Thyroid gland (tissue), 4 donors: ENCODE measurements at regions not wholly inside any gene's neighbourhood (a gene's known extent, or its start where the extent isn't known, plus 50 kb on each side); places are given as distances from the start of the nearest gene placed in this dataset.
"Not testable (repeated sequence)": the region's sequence is repeated elsewhere in the genome, so short reads cannot be mapped to it uniquely, and the experiment has no call there.

Experiments
- DNase-seq, 2 donors: peaks; one replicate each; pipeline ENCODE4 v3.0.0-alpha.2; 2019
- H3K27ac ChIP-seq, 3 donors: fragments of 200-600 bp; sonication (generic); 1 replicate in 2 of 3; 2 replicates in 1 of 3; pipeline ENCODE4 v1.5.1; 2016 to 2019; ENCODE audit warnings: mild to moderate bottlenecking in 1 of 3, moderate library complexity in 1 of 3
- H3K27me3 ChIP-seq: fragments of 200-600 bp; sonication (generic); one replicate; pipeline ENCODE4 v1.5.1; 2019
- H3K36me3 ChIP-seq, 2 donors: fragments of 200-600 bp; sonication (generic); one replicate each; pipeline ENCODE4 v1.5.1; 2016 to 2019
- H3K4me1 ChIP-seq, 2 donors: fragments of 200-600 bp; sonication (generic); one replicate each; pipeline ENCODE4 v1.5.1; 2017 to 2019
- H3K4me3 ChIP-seq, 3 donors: fragments of 200-600 bp; sonication (generic); replicated peaks in 1 of 3; 1 replicate in 2 of 3; 2 replicates in 1 of 3; pipeline ENCODE4 v1.5.1; 2016; ENCODE audit warnings: mild to moderate bottlenecking in 1 of 3
- H3K9me3 ChIP-seq: fragments of 200-600 bp; sonication (generic); one replicate; pipeline ENCODE4 v1.5.1; 2017
- POLR2A ChIP-seq, 2 donors: fragments of 450-650 bp; IDR thresholded peaks; one replicate each; pipeline ENCODE4 v1.6.1; 2017; ENCODE audit warnings: antibody characterized with exemption in 2 of 2, mild to moderate bottlenecking in 2 of 2, moderate library complexity in 1 of 2
- WGBS, 2 donors: methylation state at CpG; one replicate each; pipeline ENCODE4 v1.1.5; 2017; 5-methylcytosine and 5-hydroxymethylcytosine counted together
- intact Hi-C: fragments of 100-400 bp; cut with DNase I; formaldehyde crosslinking; loops from one replicate; pipeline ENCODE4 v1.15.1; 2023
- TF ChIP-seq, protein P1 (sequence below), 6 experiments: fragments of 200-600 bp in 3 of 6; fragments of 450-650 bp in 3 of 6; sonication (generic) in 3 of 6; IDR thresholded peaks; one replicate each; pipeline ENCODE4 v1.5.1; 2016 to 2019; ENCODE audit warnings: antibody characterized with exemption in 6 of 6, mild to moderate bottlenecking in 2 of 6, inconsistent platforms in 1 of 6, moderate library complexity in 1 of 6

GRCh38 chr20:56708991-56709390 lies 79.9 kb downstream of the TFAP2C start:
- TF ChIP-seq, protein P1, sequence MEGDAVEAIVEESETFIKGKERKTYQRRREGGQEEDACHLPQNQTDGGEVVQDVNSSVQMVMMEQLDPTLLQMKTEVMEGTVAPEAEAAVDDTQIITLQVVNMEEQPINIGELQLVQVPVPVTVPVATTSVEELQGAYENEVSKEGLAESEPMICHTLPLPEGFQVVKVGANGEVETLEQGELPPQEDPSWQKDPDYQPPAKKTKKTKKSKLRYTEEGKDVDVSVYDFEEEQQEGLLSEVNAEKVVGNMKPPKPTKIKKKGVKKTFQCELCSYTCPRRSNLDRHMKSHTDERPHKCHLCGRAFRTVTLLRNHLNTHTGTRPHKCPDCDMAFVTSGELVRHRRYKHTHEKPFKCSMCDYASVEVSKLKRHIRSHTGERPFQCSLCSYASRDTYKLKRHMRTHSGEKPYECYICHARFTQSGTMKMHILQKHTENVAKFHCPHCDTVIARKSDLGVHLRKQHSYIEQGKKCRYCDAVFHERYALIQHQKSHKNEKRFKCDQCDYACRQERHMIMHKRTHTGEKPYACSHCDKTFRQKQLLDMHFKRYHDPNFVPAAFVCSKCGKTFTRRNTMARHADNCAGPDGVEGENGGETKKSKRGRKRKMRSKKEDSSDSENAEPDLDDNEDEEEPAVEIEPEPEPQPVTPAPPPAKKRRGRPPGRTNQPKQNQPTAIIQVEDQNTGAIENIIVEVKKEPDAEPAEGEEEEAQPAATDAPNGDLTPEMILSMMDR (IDR thresholded peaks at IDR 0.05) = no peak
- TF ChIP-seq POLR2A (IDR thresholded peaks at IDR 0.05) = no peak
- Histone ChIP-seq H3K4me1 (peaks cover 3 to 7% of the 10 kb centered on the region in 2 donors), H3K27ac (no peak overlapping the region), H3K9me3 (no peaks in the 10 kb centered on the region), H3K4me3 (no peak overlapping the region), H3K36me3 (no peaks in the 10 kb centered on the region), H3K27me3 (no peaks in the 10 kb centered on the region)
- WGBS, 2 donors = 57 to 68% methylated on average over 12 to 13 of the region's 14 CpGs
- intact Hi-C loops = no loop called here
- no peak for DNase-seq

DNA sequence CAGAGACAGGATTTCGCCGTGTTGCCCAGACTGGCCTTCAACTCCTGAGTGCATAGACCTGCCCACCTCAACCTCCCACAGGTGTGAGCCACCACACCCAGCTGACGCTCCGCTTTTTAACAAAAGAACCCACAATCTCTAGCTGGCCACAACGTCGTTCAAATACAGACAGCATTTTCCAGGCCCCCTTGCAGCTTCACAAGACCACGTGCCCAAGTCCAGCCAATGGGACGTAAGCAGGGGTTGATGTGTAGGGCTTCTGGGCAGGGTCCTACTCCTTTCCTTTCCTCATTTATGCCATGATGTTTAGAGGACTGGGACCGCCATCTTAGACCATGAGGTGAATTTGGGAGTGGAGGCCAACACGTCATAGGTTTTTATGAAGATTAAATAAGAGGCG lies 81.0 kb downstream of the TFAP2C start:
- H3K27ac ChIP-seq = no peak overlapping the region
- H3K9me3 ChIP-seq = no peaks in the 10 kb centered on the region
- WGBS, 2 donors = 86 to 89% methylated on average over 11 of the region's 11 CpGs
- no peak for DNase-seq
- no peaks in the 10 kb centered on the region for H3K27me3 ChIP-seq
- no peaks in the 10 kb centered on the region for H3K36me3 ChIP-seq
- intact Hi-C loops = no loop called here
- TF ChIP-seq, protein P1 (IDR thresholded peaks at IDR 0.05) = no peak
- no peak for TF ChIP-seq POLR2A (IDR thresholded peaks at IDR 0.05)
- no peak overlapping the region for H3K4me3 ChIP-seq
- H3K4me1 ChIP-seq = peaks cover 3 to 7% of the 10 kb centered on the region in 2 donors

- H3K9me3 ChIP-seq, DNase-seq, H3K4me1 ChIP-seq, intact Hi-C loops, H3K27ac ChIP-seq, H3K36me3 ChIP-seq, H3K27me3 ChIP-seq, H3K4me3 ChIP-seq: not testable (repeated sequence)
- WGBS, 2 donors = 56 to 77% methylated on average over 2 of the region's 2 CpGs
These were observed 81.5 kb downstream of the TFAP2C start for GRCh38 chr20:56710577-56710976.

GRCh38 chr20:56711018-56711417 lies 81.9 kb downstream of the TFAP2C start:
- DNase-seq = peak; percentile 42 to 48
- no peak overlapping the region for H3K4me3 ChIP-seq
- no peaks in the 10 kb centered on the region for H3K9me3 ChIP-seq
- H3K4me1 ChIP-seq = peaks cover 3 to 7% of the 10 kb centered on the region in 2 donors
- TF ChIP-seq, protein P1 (IDR thresholded peaks at IDR 0.05) = no peak
- TF ChIP-seq POLR2A (IDR thresholded peaks at IDR 0.05) = no peak
- H3K27ac ChIP-seq = no peak overlapping the region
- no peaks in the 10 kb centered on the region for H3K27me3 ChIP-seq
- intact Hi-C loops = no loop called here
- H3K36me3 ChIP-seq = no peaks in the 10 kb centered on the region
- WGBS, 2 donors = 18 to 29% methylated on average over 6 of the region's 6 CpGs

GRCh38 chr20:56715309-56715708 lies 86.2 kb downstream of the TFAP2C start:
- Histone ChIP-seq H3K4me3 (no peak overlapping the region), H3K4me1 (peaks cover 3 to 7% of the 10 kb centered on the region in 2 donors), H3K27ac (no peak overlapping the region), H3K9me3 (no peaks in the 10 kb centered on the region), H3K27me3 (no peaks in the 10 kb centered on the region), H3K36me3 (no peaks in the 10 kb centered on the region)
- no peak for TF ChIP-seq POLR2A (IDR thresholded peaks at IDR 0.05)
- TF ChIP-seq, protein P1 (IDR thresholded peaks at IDR 0.05) = no peak
- no peak for DNase-seq
- WGBS, 2 donors = 55 to 64% methylated on average over 10 of the region's 10 CpGs
- intact Hi-C loops = no loop called here
